ENCODE measurements at regions not wholly inside any gene's neighbourhood (a gene's known extent, or its start where the extent isn't known, plus 50 kb on each side); places are given as distances from the start of the nearest gene placed in this dataset.
"Not testable (repeated sequence)": the region's sequence is repeated elsewhere in the genome, so short reads cannot be mapped to it uniquely, and the experiment has no call there.

DNA sequence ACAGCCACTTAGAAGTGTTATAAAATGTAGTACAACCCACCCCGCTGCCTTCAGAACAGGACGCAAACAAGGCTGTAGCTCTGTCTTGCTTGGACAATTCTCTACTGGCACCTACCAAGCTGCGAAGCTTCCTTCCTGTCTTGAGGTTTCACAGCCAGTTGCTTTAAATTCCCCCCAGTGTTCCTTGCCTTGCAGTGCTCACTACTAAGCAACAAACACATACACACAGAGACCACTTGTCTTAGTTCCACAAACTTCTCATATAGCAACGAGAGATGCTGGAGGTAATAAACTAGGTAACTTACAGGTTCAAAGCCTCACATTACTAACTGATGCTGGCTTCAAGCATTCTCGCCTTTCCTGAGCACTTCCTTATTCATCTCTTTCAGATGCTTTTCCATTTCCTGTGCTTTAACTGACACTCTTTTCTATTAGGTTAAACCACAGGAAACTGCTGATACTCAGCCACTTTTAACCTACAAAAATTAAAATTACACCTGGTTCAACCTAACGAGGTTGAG lies 91.5 kb upstream of the PTGDR start:
- Histone ChIP-seq H3K4me3 (no peak overlapping the region), H3K27ac (no peak overlapping the region)
- TF ChIP-seq CTCF (IDR thresholded peaks at IDR 0.05): no peak
- no peak for DNase-seq (ENCODE audit: low spot score)

DNA sequence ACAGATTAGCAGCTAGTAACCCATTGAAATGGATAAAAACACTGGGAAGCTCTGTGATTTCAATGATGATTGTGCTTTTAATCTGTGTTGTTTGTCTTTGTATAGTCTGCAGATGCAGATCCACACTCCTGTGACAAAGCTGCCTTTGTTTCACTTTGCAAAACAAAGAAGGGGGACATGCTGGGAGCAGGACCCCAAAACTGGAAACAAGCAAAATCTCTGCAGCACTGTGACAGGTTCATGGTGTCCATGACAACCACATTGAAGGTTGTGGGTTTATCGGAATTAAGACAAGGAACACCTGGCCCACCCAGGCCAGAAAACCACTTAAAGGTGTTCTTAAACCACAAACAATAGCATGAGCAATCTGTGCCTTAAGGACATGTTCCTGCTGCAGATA lies 95.6 kb upstream of the PTGDR start:
- DNase-seq (ENCODE audit: low spot score); H3K4me3 ChIP-seq; H3K27ac ChIP-seq: not testable (repeated sequence)

- DNase-seq (ENCODE audit: low spot score): no peak
- Histone ChIP-seq H3K27ac (no peak overlapping the region), H3K4me3 (no peak overlapping the region)
- no peak for TF ChIP-seq CTCF (IDR thresholded peaks at IDR 0.05)
Measured at GRCh38 chr14:52166822-52167221, 98.0 kb upstream of the NID2 start.

DNA sequence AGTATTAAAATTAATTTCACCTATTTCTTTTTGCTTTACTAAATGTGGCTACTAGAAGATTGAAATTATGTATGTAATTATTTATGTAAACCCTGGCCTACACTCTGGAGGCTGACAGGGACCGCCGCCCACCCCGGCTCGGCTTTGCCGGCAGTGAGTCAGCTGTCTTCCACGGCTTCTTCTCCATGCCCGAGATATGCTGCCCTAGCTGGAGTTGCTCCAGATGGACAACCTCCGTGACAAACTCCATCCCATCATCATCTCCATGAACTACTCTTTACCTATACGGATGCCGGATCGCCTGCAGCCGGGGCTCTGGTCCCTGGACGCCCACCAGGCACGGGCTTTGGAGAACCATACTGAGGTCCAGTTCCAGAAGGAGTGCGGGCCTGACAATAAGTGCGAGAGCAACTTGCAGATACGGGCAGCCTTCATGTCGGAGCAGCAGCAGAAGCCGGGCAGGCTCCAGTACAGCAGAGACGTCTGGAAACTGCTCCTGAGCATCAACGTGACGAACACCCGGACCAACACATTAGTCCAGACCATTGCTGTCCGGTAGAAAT lies 86.9 kb upstream of the NID2 start:
- Histone ChIP-seq H3K4me3 (no peak overlapping the region), H3K27ac (no peak overlapping the region)
- no peak for DNase-seq (ENCODE audit: low spot score)
- no peak for TF ChIP-seq CTCF (IDR thresholded peaks at IDR 0.05)

- TF ChIP-seq CTCF (IDR thresholded peaks at IDR 0.05): no peak
- no peak for DNase-seq (ENCODE audit: low spot score)
- Histone ChIP-seq H3K4me3 (no peak overlapping the region), H3K27ac (no peak overlapping the region)
Measured at GRCh38 chr14:52154992-52155650, 86.3 kb upstream of the NID2 start.

- DNase-seq (ENCODE audit: low spot score): no peak
- Histone ChIP-seq H3K4me3 (no peak overlapping the region), H3K27ac (no peak overlapping the region)
- TF ChIP-seq CTCF (IDR thresholded peaks at IDR 0.05): no peak
Measured at GRCh38 chr14:52153939-52154338, 85.1 kb upstream of the NID2 start.

DNA sequence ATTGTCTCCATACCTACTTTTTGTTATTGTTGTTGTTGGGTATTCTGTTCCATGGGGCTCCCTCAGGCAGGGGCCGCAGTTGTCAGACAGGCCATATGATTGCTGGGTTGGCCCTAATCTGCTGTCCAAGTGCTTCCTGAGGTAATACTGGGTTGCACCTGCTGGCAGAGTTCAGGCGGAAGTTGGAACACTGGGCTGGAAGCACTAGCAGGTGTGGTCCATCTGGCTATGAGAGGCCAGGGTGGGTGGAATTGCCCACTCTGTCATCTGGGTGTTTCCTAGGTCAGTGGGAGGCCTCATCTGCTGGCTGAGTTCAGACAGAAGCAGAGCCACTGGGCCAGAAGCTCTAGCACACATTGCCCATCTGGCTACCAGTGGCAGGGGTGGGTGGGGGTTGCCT lies 81.3 kb upstream of the NID2 start:
- no peak for DNase-seq (ENCODE audit: low spot score)
- no peak overlapping the region for H3K27ac ChIP-seq
- TF ChIP-seq CTCF (IDR thresholded peaks at IDR 0.05): no peak

More for the DNA sequence above, 81.3 kb upstream of the NID2 start:
- no peak overlapping the region for H3K4me3 ChIP-seq

Data from coronary artery (tissue), 2 donors.